ENCODE measurements at regions not wholly inside any gene's neighbourhood (a gene's known extent, or its start where the extent isn't known, plus 50 kb on each side); places are given as distances from the start of the nearest gene placed in this dataset.

DNA sequence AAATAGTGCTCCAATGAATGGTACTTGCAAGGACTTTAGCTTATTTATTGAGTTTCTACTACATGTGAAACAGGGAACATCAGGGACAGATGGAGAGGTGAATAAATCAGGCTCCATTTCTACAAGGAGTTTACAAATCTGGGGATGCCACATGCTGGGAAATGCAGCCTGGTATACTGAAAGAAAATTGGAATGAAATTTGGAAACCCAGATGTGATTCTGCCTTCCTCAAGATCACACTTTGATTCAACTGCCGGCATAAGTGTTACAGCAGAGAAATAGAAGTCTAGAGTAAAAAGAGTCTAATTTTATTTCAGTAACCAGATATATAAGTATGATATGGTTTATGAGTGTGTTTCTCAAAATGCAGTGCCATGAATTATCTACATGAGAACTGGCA lies 1408.4 kb upstream of the C9orf72 start:
- ATAC-seq (ENCODE audit: low read depth) (no peak), DNase-seq (no peak)
- no peak overlapping the region for H4K91ac ChIP-seq (ENCODE audit: insufficient read depth, low read depth, low read length)
- no peak overlapping the region for H3K27ac ChIP-seq (ENCODE audit: insufficient read depth, low read length)
- H4K8ac ChIP-seq (ENCODE audit: low read depth in 2 of 2, low read length in 2 of 2), result no peak overlapping the region
- WGBS, 2 experiments (ENCODE audit: extremely low coverage in 2 of 2, insufficient read length in 1 of 2), result no CpG with 5 or more reads among the region's 1 CpG
- no peaks in the 10 kb centered on the region for H3K27me3 ChIP-seq (ENCODE audit: control insufficient read depth, insufficient read depth, low read length)
- no peak overlapping the region for H2BK15ac ChIP-seq (ENCODE audit: low read depth, low read length)
- no peak overlapping the region for H3K14ac ChIP-seq (replicated peaks; ENCODE audit: low read depth, low read length)
- no peak overlapping the region for H2BK120ac ChIP-seq (ENCODE audit: low read depth, low read length)
- no peak overlapping the region for H2AK5ac ChIP-seq (ENCODE audit: low read depth, low read length)
- ChIA-PET CTCF (no interaction called here), POLR2A (ENCODE audit: unreplicated experiment) (no interaction called here)
- in situ Hi-C loops (cut with MboI; ENCODE audit: low sequenced_read_pairs) (no loop called here), intact Hi-C loops (cut with micrococcal nuclease) (no loop called here), dilution Hi-C loops (cut with HindIII; ENCODE audit: low sequenced_read_pairs, unreplicated experiment) (no loop called here)
- no peak for TF ChIP-seq BHLHE40 (IDR thresholded peaks at IDR 0.05; ENCODE audit: low read depth, low read length)
- TF ChIP-seq RCOR1 (IDR thresholded peaks at IDR 0.05; ENCODE audit: insufficient replicate concordance, low read length), result no peak
- TF ChIP-seq CEBPB (IDR thresholded peaks at IDR 0.05; ENCODE audit: low read depth, low read length), result no peak
- no peak for TF ChIP-seq CHD1 (IDR thresholded peaks at IDR 0.05; ENCODE audit: low read depth, low read length)
- no peak for TF ChIP-seq MAZ (IDR thresholded peaks at IDR 0.05; ENCODE audit: borderline replicate concordance, low read depth, low read length)
- TF ChIP-seq FOS (IDR thresholded peaks at IDR 0.05; ENCODE audit: low read depth, low read length), result no peak
- TF ChIP-seq POLR2A (IDR thresholded peaks at IDR 0.05; ENCODE audit: low read depth, low read length), result no peak
- TF ChIP-seq, protein P1, sequence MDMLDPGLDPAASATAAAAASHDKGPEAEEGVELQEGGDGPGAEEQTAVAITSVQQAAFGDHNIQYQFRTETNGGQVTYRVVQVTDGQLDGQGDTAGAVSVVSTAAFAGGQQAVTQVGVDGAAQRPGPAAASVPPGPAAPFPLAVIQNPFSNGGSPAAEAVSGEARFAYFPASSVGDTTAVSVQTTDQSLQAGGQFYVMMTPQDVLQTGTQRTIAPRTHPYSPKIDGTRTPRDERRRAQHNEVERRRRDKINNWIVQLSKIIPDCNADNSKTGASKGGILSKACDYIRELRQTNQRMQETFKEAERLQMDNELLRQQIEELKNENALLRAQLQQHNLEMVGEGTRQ (IDR thresholded peaks at IDR 0.05; ENCODE audit: low read depth, low read length), result no peak
- no peak for TF ChIP-seq NFE2L2 (IDR thresholded peaks at IDR 0.05; ENCODE audit: low read depth, low read length)
- TF ChIP-seq, protein P2, sequence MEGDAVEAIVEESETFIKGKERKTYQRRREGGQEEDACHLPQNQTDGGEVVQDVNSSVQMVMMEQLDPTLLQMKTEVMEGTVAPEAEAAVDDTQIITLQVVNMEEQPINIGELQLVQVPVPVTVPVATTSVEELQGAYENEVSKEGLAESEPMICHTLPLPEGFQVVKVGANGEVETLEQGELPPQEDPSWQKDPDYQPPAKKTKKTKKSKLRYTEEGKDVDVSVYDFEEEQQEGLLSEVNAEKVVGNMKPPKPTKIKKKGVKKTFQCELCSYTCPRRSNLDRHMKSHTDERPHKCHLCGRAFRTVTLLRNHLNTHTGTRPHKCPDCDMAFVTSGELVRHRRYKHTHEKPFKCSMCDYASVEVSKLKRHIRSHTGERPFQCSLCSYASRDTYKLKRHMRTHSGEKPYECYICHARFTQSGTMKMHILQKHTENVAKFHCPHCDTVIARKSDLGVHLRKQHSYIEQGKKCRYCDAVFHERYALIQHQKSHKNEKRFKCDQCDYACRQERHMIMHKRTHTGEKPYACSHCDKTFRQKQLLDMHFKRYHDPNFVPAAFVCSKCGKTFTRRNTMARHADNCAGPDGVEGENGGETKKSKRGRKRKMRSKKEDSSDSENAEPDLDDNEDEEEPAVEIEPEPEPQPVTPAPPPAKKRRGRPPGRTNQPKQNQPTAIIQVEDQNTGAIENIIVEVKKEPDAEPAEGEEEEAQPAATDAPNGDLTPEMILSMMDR (conservative IDR thresholded peaks at IDR 0.05; ENCODE audit: low read depth, low read length), result no peak
- TF ChIP-seq, protein P3, sequence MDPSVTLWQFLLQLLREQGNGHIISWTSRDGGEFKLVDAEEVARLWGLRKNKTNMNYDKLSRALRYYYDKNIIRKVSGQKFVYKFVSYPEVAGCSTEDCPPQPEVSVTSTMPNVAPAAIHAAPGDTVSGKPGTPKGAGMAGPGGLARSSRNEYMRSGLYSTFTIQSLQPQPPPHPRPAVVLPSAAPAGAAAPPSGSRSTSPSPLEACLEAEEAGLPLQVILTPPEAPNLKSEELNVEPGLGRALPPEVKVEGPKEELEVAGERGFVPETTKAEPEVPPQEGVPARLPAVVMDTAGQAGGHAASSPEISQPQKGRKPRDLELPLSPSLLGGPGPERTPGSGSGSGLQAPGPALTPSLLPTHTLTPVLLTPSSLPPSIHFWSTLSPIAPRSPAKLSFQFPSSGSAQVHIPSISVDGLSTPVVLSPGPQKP (IDR thresholded peaks at IDR 0.05; ENCODE audit: borderline replicate concordance, low read depth, low read length), result no peak
- TF ChIP-seq MAFK (IDR thresholded peaks at IDR 0.05; ENCODE audit: low read depth, low read length), result no peak
- TF ChIP-seq SMC3 (IDR thresholded peaks at IDR 0.05; ENCODE audit: low read depth, low read length), result no peak
- no peak for TF ChIP-seq MXI1 (IDR thresholded peaks at IDR 0.05; ENCODE audit: borderline replicate concordance, low read depth, low read length)
- TF ChIP-seq RFX5 (IDR thresholded peaks at IDR 0.05; ENCODE audit: low read depth, low read length), result no peak
- no peak for TF ChIP-seq RAD21 (IDR thresholded peaks at IDR 0.05; ENCODE audit: low read length)
- no peak overlapping the region for H3K4me3 ChIP-seq (ENCODE audit: insufficient read depth, low read depth, low read length)
- H3K4ac ChIP-seq (ENCODE audit: low read depth, low read length), result no peak overlapping the region
- H2AFZ ChIP-seq (replicated peaks; ENCODE audit: low read length, poor library complexity), result no peak overlapping the region
- no peak overlapping the region for H4K5ac ChIP-seq (ENCODE audit: low read depth, low read length)
- no peaks in the 10 kb centered on the region for H3K36me3 ChIP-seq (ENCODE audit: control insufficient read depth, insufficient read depth, low read length)
- no peak overlapping the region for H3K9ac ChIP-seq (ENCODE audit: low read depth, low read length)
- H4K20me1 ChIP-seq (ENCODE audit: insufficient read depth, low read length), result no peaks in the 10 kb centered on the region
- no peak overlapping the region for H3K18ac ChIP-seq (ENCODE audit: low read depth, low read length)
- H3K4me1 ChIP-seq (ENCODE audit: control insufficient read depth, insufficient read depth, low read length), result no peaks in the 10 kb centered on the region
- no peaks in the 10 kb centered on the region for H3K9me3 ChIP-seq (ENCODE audit: control insufficient read depth, insufficient read depth, low read length)
- H2BK20ac ChIP-seq (ENCODE audit: low read depth, low read length), result no peak overlapping the region
- no peaks in the 10 kb centered on the region for H3K79me1 ChIP-seq (ENCODE audit: low read depth in 1 of 2, low read length in 2 of 2)
- H3K9me1 ChIP-seq (ENCODE audit: insufficient read depth, low read length), result no peaks in the 10 kb centered on the region
- no peak overlapping the region for H2AK9ac ChIP-seq (replicated peaks; ENCODE audit: low read depth, low read length, poor library complexity)
- no peak overlapping the region for H3K23ac ChIP-seq (ENCODE audit: low read depth, low read length)
- no peak overlapping the region for H3K56ac ChIP-seq (ENCODE audit: extremely low read depth, insufficient read depth, low read length)
- no peak overlapping the region for H3K4me2 ChIP-seq (ENCODE audit: low read depth, low read length)
- H2BK5ac ChIP-seq (ENCODE audit: low read depth, low read length, poor library complexity, severe bottlenecking), result no peak overlapping the region
- no TSS peak for BruUV-seq (replicated peaks)
